ENCODE measurements at regions not wholly inside any gene's neighbourhood (a gene's known extent, or its start where the extent isn't known, plus 50 kb on each side); places are given as distances from the start of the nearest gene placed in this dataset.

- WGBS, 2 donors: 72% methylated on average over 4 of the region's 4 CpGs
Measured at GRCh38 chr12:94025068-94025467, 123.3 kb upstream of the PLXNC1 start.

DNA sequence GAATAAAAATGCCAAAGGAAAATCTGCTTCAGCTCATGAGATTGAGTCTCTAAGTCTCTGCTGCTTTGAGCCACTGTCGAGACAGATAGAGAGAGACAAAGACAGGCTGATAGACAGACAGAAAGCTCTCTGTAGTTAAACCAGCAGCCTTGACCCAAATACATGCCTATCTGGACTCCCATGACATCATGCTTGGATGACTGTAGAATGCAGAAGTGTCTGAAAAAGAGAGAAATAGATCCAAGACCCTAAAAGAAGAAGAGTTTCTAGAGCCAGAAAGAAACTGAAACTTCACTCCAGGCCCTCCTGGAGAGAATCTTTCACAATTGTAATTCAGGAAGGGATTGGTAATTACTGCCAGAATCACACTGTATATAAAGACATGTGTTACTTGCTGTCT lies 122.6 kb upstream of the PLXNC1 start:
- TF ChIP-seq POLR2A (IDR thresholded peaks at IDR 0.05) (no peak), CTCF (IDR thresholded peaks at IDR 0.05) (no peak)
- 66 to 70% methylated on average over 1 of the region's 1 CpG for WGBS, 2 donors
- intact Hi-C loops (cut with DNase I; ENCODE audit: low total_unique reads): no loop called here
- no peak for DNase-seq (ENCODE audit: low spot score in 2 of 2)
- H3K4me3 ChIP-seq (ENCODE audit: low read depth, poor library complexity, severe bottlenecking): no peak overlapping the region

More at GRCh38 chr12:94025068-94025467, 123.3 kb upstream of the PLXNC1 start:
- TF ChIP-seq CTCF (IDR thresholded peaks at IDR 0.05) (no peak), POLR2A (IDR thresholded peaks at IDR 0.05) (no peak)
- intact Hi-C loops (cut with DNase I; ENCODE audit: low total_unique reads): no loop called here
- no peak for DNase-seq (ENCODE audit: low spot score in 2 of 2)
- no peak overlapping the region for H3K4me3 ChIP-seq (ENCODE audit: low read depth, poor library complexity, severe bottlenecking)

DNA sequence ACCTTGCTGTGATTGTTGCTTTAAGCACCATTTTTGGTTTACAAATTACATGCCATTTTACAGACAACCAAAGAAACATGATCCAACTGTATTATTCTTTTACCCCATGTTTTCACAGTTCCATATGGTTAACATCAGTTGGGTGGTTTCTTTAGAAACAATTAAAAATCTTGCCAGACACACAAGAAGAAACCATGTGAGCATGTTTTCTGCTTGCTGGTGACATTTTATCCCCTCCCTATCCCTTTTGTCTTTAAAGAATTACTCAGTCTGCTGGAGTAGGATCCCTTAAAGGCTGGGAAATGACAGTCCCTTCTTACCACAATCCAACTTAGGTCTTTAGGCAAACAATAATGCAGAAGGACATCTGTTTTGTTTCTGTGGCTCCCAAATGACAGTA lies 121.8 kb upstream of the PLXNC1 start:
- no peak overlapping the region for H3K4me3 ChIP-seq (ENCODE audit: low read depth, poor library complexity, severe bottlenecking)
- no peak for TF ChIP-seq POLR2A (IDR thresholded peaks at IDR 0.05)
- TF ChIP-seq CTCF (IDR thresholded peaks at IDR 0.05): no peak
- no peak for DNase-seq (ENCODE audit: low spot score in 2 of 2)
- intact Hi-C loops (cut with DNase I; ENCODE audit: low total_unique reads): no loop called here

GRCh38 chr12:94027561-94027960 lies 120.8 kb upstream of the PLXNC1 start:
- intact Hi-C loops (cut with DNase I; ENCODE audit: low total_unique reads): no loop called here
- DNase-seq (ENCODE audit: low spot score in 2 of 2): no peak
- no peak overlapping the region for H3K4me3 ChIP-seq (ENCODE audit: low read depth, poor library complexity, severe bottlenecking)
- 92 to 93% methylated on average over 3 of the region's 3 CpGs for WGBS, 2 donors
- TF ChIP-seq CTCF (IDR thresholded peaks at IDR 0.05) (no peak), POLR2A (IDR thresholded peaks at IDR 0.05) (no peak)

GRCh38 chr12:94031763-94032162 lies 116.6 kb upstream of the PLXNC1 start:
- 76 to 90% methylated on average over 2 of the region's 2 CpGs for WGBS, 2 donors
- no peak for TF ChIP-seq POLR2A (IDR thresholded peaks at IDR 0.05)
- TF ChIP-seq CTCF (IDR thresholded peaks at IDR 0.05): no peak
- H3K4me3 ChIP-seq (ENCODE audit: low read depth, poor library complexity, severe bottlenecking): no peak overlapping the region
- intact Hi-C loops (cut with DNase I; ENCODE audit: low total_unique reads): no loop called here
- no peak for DNase-seq (ENCODE audit: low spot score in 2 of 2)

GRCh38 chr12:94032368-94032767 lies 116.0 kb upstream of the PLXNC1 start:
- TF ChIP-seq CTCF (IDR thresholded peaks at IDR 0.05) (no peak), POLR2A (IDR thresholded peaks at IDR 0.05) (no peak)
- intact Hi-C loops (cut with DNase I; ENCODE audit: low total_unique reads): no loop called here
- H3K4me3 ChIP-seq (ENCODE audit: low read depth, poor library complexity, severe bottlenecking): no peak overlapping the region
- DNase-seq (ENCODE audit: low spot score in 2 of 2): no peak
- 24 to 43% methylated on average over 2 of the region's 2 CpGs for WGBS, 2 donors

All from lower leg skin (tissue), 4 donors.